Spleen (tissue), 7 donors: ENCODE measurements at regions not wholly inside any gene's neighbourhood (a gene's known extent, or its start where the extent isn't known, plus 50 kb on each side); places are given as distances from the start of the nearest gene placed in this dataset.

ENCODE experiments used
- CTCF ChIP-seq, 11 experiments: fragments of 200-600 bp in 7 of 11; fragments of 450-650 bp in 4 of 11; sonication (generic) in 4 of 11; IDR thresholded peaks in 8 of 11; conservative IDR thresholded peaks in 3 of 11; 1 replicate in 7 of 11; 2 replicates in 4 of 11; pipeline versions ENCODE4 v1.4.0 to v1.8.0; 2016 to 2021; ENCODE audit warnings: antibody characterized with exemption in 11 of 11, inconsistent platforms in 4 of 11, mild to moderate bottlenecking in 1 of 11
- POLR2A ChIP-seq, 3 donors: fragments of 450-650 bp; IDR thresholded peaks; one replicate each; pipeline ENCODE4 v1.5.1; 2017; ENCODE audit warnings: antibody characterized with exemption in 3 of 3, mild to moderate bottlenecking in 1 of 3
- POLR2AphosphoS5 ChIP-seq, 3 donors: sonication (generic); formaldehyde crosslinking; IDR thresholded peaks; one replicate each; pipeline ENCODE4 v1.5.1; 2017; ENCODE audit warnings: antibody characterized with exemption in 3 of 3
- donor health status: DM: no; HTN: no; CAD: no; lungs with moderate emphysema.
- donor health status: DM: no; HTN: no; CAD: no.
- donor health status: DM: no; HTN: no; CAD: no.

GRCh38 chrX:10044021-10044420 lies 76.9 kb downstream of the CLDN34 start:
- TF ChIP-seq CTCF (IDR thresholded peaks at IDR 0.05 in 8 of 11, conservative IDR thresholded peaks at IDR 0.05 in 3 of 11) (no peak), POLR2A (IDR thresholded peaks at IDR 0.05) (no peak), POLR2AphosphoS5 (IDR thresholded peaks at IDR 0.05) (no peak)
